Lung (tissue), 11 donors: ENCODE measurements at regions not wholly inside any gene's neighbourhood (a gene's known extent, or its start where the extent isn't known, plus 50 kb on each side); places are given as distances from the start of the nearest gene placed in this dataset.

ENCODE experiments used
- ATAC-seq: fragments of 200-7000 bp; cut with Tn5 transposase; one replicate; pipeline ENCODE4 v1.9.1; 2020; ENCODE audit warnings: moderate number of reproducible peaks; ENCODE audit not compliant: insufficient read depth, low FRiP score
- DNase-seq, 3 donors: peaks; one replicate each; pipeline ENCODE4 v3.0.0-alpha.2; 2013 to 2017
- H3K27ac ChIP-seq, 2 donors: one replicate each; pipeline ENCODE4 v1.5.1; 2013; ENCODE audit warnings: mild to moderate bottlenecking in 2 of 2, moderate library complexity in 2 of 2, control low read depth in 1 of 2, inconsistent platforms in 1 of 2, low read depth in 1 of 2, low read length in 1 of 2
- H3K27me3 ChIP-seq, 3 donors: one replicate each; pipeline ENCODE4 v1.5.1; 2013; ENCODE audit warnings: low read length in 2 of 3; ENCODE audit not compliant: control insufficient read depth in 3 of 3, insufficient read depth in 3 of 3
- H3K36me3 ChIP-seq, 4 donors: one replicate each; pipeline ENCODE4 v1.5.1; 2013; ENCODE audit warnings: low read length in 4 of 4, mild to moderate bottlenecking in 1 of 4, moderate library complexity in 1 of 4; ENCODE audit not compliant: control insufficient read depth in 4 of 4, insufficient read depth in 4 of 4
- H3K4me1 ChIP-seq, 5 donors: one replicate each; pipeline ENCODE4 v1.5.1; 2013; ENCODE audit warnings: low read length in 5 of 5, mild to moderate bottlenecking in 2 of 5, moderate library complexity in 1 of 5; ENCODE audit not compliant: control insufficient read depth in 5 of 5, insufficient read depth in 5 of 5
- H3K4me3 ChIP-seq: one replicate; pipeline ENCODE4 v1.5.1; 2013; ENCODE audit warnings: mild to moderate bottlenecking, control low read depth, moderate library complexity
- H3K9ac ChIP-seq, 2 donors: one replicate each; pipeline ENCODE4 v1.5.1; 2013; ENCODE audit warnings: low read length in 2 of 2, control low read depth in 1 of 2; ENCODE audit not compliant: insufficient read depth in 1 of 2
- H3K9me3 ChIP-seq, 4 donors: one replicate each; pipeline ENCODE4 v1.5.1; 2013; ENCODE audit warnings: low read length in 3 of 4, mild to moderate bottlenecking in 1 of 4, moderate library complexity in 1 of 4; ENCODE audit not compliant: control insufficient read depth in 4 of 4, insufficient read depth in 3 of 4
- WGBS, 2 donors: extraction: QIAGEN DNeasy Blood & Tissue Kit; methylation state at CpG; one replicate each; pipeline ENCODE4 v1.1.7; 2013; 5-methylcytosine and 5-hydroxymethylcytosine counted together
- TF ChIP-seq, protein P1 (sequence below): IDR thresholded peaks from 2 replicates; pipeline ENCODE4 v1.5.1; 2012; ENCODE audit warnings: mild to moderate bottlenecking; ENCODE audit errors: control extremely low read depth, extremely low read depth
- donor health status: control.
- donor health status: control.
- donor health status: Bipolar disorder and iron deficiency.
- donor health status: healthy.
- donor health status: DM: yes; HTN: yes; CAD: no.

DNA sequence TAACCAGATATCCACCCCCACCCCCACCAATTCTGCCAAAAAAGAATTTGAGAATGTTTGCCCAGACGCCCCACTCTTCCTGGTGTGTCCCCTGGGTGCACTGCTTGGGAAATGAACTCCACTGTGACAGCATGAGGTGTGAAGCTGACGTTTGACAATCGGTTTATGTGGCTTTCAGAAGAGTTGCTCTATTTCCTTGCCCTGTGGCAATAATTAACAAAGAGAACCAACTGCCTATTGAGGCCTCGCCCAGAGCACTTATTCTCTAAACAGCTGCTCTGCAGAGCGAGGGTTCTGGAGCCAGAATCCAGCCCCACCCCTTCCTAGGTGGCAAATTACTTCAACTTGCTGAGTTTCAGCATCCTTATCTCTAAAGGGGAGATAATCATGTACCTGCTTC lies 115.8 kb upstream of the SIX3 start:
- Histone ChIP-seq H3K4me3 (no peak overlapping the region), H3K9ac (no peak overlapping the region), H3K9me3 (no peaks in the 10 kb centered on the region), H3K36me3 (no peaks in the 10 kb centered on the region), H3K27me3 (no peaks in the 10 kb centered on the region), H3K27ac (no peak overlapping the region), H3K4me1 (no peaks in the 10 kb centered on the region)
- 56 to 62% methylated on average over 5 of the region's 5 CpGs for WGBS, 2 donors
- TF ChIP-seq, protein P1, sequence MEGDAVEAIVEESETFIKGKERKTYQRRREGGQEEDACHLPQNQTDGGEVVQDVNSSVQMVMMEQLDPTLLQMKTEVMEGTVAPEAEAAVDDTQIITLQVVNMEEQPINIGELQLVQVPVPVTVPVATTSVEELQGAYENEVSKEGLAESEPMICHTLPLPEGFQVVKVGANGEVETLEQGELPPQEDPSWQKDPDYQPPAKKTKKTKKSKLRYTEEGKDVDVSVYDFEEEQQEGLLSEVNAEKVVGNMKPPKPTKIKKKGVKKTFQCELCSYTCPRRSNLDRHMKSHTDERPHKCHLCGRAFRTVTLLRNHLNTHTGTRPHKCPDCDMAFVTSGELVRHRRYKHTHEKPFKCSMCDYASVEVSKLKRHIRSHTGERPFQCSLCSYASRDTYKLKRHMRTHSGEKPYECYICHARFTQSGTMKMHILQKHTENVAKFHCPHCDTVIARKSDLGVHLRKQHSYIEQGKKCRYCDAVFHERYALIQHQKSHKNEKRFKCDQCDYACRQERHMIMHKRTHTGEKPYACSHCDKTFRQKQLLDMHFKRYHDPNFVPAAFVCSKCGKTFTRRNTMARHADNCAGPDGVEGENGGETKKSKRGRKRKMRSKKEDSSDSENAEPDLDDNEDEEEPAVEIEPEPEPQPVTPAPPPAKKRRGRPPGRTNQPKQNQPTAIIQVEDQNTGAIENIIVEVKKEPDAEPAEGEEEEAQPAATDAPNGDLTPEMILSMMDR: no peak
- ATAC-seq: no peak
- no peak for DNase-seq

DNA sequence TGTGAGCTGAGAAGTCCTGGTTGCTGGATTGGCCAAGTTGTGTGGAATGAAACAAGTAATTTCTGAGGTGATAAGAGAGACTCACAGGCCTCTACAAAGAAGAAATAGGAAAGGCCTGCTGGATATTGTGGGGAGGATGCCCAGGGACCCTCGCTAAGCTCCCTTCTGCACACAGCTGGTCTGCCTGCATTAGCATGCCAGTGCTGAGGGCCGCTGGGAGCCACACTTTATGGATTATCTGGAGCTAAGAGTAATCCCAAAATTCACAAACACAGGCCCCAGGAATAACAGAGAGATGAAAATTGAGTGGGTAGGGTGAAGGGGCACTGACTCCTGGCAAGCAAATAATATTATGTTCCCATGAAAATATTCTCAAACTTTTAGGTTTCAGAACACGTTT lies 114.9 kb upstream of the SIX3 start:
- H3K9ac ChIP-seq: no peak overlapping the region
- TF ChIP-seq, protein P1: no peak
- H3K27me3 ChIP-seq: peaks cover 0 to 2% (median 0%) of the 10 kb centered on the region in 3 donors
- no peaks in the 10 kb centered on the region for H3K4me1 ChIP-seq
- DNase-seq: no peak
- no peak for ATAC-seq
- no peaks in the 10 kb centered on the region for H3K36me3 ChIP-seq
- 84 to 86% methylated on average over 3 of the region's 3 CpGs for WGBS, 2 donors
- H3K4me3 ChIP-seq: no peak overlapping the region
- H3K27ac ChIP-seq: no peak overlapping the region
- no peaks in the 10 kb centered on the region for H3K9me3 ChIP-seq

DNA sequence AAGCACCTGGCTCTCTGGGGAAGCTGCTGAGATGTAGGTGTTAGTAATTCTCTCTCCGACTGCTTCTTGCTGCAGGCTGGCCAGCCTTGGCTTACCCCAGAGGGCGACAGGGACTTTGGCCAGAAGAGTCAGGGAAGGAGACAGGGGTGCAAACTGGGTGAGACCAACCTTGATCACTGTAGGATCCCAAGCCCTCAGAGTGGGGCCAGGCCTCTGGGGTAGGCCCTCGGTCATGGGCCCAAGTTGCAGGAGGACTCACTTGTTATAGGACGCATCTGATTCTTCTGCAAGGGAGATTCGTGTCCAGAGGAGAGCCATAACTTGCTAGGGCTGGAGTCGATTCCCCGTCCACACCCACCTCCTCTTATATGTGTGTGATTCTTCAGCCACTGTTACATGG lies 111.7 kb upstream of the SIX3 start:
- TF ChIP-seq, protein P1: no peak

More for the DNA sequence above, 111.7 kb upstream of the SIX3 start:
- no peak for DNase-seq
- H3K9me3 ChIP-seq: peaks cover 0 to 3% (median 3%) of the 10 kb centered on the region in 4 donors
- H3K27ac ChIP-seq: no peak overlapping the region
- no peak overlapping the region for H3K4me3 ChIP-seq
- 92% methylated on average over 7 of the region's 7 CpGs for WGBS, 2 donors
- no peak overlapping the region for H3K9ac ChIP-seq
- no peak for ATAC-seq
- H3K27me3 ChIP-seq: peaks cover 0 to 2% (median 0%) of the 10 kb centered on the region in 3 donors
- H3K4me1 ChIP-seq: no peaks in the 10 kb centered on the region
- H3K36me3 ChIP-seq: no peaks in the 10 kb centered on the region
